ENCODE measurements at regions not wholly inside any gene's neighbourhood (a gene's known extent, or its start where the extent isn't known, plus 50 kb on each side); places are given as distances from the start of the nearest gene placed in this dataset.

DNA sequence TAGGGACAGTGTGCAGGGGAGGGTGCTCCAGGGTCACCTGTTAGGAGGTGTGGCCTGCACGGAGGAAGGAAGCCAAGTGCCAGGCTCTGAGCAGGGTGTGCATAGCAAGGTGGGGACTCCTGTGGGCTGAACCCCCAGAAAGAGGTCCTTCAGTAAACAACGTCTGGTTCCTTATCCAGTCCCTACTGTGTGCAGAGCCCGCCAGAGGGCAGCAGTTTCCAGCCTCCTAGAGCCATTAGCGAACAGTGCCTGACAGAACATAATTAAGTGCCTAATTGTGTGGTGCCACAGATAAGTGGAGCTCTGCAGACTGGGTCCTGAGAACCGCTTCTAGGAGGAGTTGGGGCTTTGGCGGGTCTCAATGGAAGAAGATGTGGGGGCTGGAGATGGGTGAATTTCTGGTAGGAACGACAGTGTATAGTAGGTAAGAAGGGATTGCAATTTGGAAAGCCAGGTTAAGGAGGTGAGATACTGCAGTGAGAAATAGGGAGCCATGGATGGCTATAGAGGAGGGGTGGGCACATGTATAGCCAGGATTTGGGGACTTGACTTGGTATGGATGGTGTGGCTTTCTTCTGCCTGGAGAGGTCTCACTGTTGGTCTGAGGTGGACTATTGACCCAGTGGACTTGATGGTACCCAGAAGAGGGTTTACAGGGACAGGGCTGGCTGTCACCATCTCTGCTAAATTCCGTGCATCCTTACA lies 323.1 kb downstream of the ZNF536 start:
- Histone ChIP-seq H3K4me3 (ENCODE audit: low read depth in 1 of 2, low read length in 2 of 2) (no peak overlapping the region), H3K36me3 (ENCODE audit: control insufficient read depth in 1 of 2, insufficient read depth in 2 of 2, low read length in 2 of 2) (no peaks in the 10 kb centered on the region), H3K9me3 (ENCODE audit: control insufficient read depth in 1 of 2, low read length in 2 of 2) (no peaks in the 10 kb centered on the region), H3K9ac (ENCODE audit: low read depth in 1 of 2, low read length in 2 of 2) (no peak overlapping the region), H3K27ac (ENCODE audit: low read depth, low read length) (no peak overlapping the region), H3K27me3 (ENCODE audit: control insufficient read depth in 1 of 2, insufficient read depth in 2 of 2, low read length in 2 of 2) (peaks cover 7 to 8% of the 10 kb centered on the region in 2 donors), H3K4me1 (ENCODE audit: control insufficient read depth in 1 of 2, insufficient read depth in 2 of 2, low read length in 2 of 2) (no peaks in the 10 kb centered on the region)

DNA sequence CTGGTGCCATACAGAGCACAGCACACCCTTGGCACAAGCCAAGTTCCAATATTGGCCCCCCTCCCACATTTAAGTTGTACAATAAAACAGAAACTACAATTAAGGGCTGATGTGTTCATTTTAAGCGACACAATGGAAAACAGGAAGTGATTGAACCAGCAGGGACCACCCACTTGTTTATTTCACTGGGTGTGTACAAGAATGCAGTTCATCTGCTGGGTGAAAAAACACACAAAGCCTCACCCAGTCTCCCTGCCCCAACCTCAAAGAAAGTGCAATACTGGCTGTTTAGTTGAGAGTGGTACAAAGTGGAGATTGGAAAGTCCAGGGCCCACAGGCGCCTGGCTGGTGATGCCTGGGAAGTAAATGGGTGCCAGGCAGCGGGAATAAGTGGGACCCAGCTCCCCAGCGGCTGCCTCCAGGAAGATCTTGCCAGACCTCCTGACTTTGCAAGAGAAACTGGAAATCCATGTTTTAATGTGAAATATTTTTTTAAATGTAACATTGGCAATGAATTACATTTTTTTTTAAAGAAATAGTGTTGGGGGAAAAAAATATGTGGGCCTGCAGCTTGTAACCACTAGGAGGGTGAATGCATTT lies 322.1 kb downstream of the ZNF536 start:
- H3K36me3 ChIP-seq (ENCODE audit: control insufficient read depth in 1 of 2, insufficient read depth in 2 of 2, low read length in 2 of 2) = no peaks in the 10 kb centered on the region
- H3K9me3 ChIP-seq (ENCODE audit: control insufficient read depth in 1 of 2, low read length in 2 of 2) = no peaks in the 10 kb centered on the region
- peaks cover 7 to 8% of the 10 kb centered on the region in 2 donors for H3K27me3 ChIP-seq (ENCODE audit: control insufficient read depth in 1 of 2, insufficient read depth in 2 of 2, low read length in 2 of 2)
- H3K27ac ChIP-seq (ENCODE audit: low read depth, low read length) = no peak overlapping the region
- H3K4me3 ChIP-seq (ENCODE audit: low read depth in 1 of 2, low read length in 2 of 2) = no peak overlapping the region
- H3K9ac ChIP-seq (ENCODE audit: low read depth in 1 of 2, low read length in 2 of 2) = no peak overlapping the region
- no peaks in the 10 kb centered on the region for H3K4me1 ChIP-seq (ENCODE audit: control insufficient read depth in 1 of 2, insufficient read depth in 2 of 2, low read length in 2 of 2)

DNA sequence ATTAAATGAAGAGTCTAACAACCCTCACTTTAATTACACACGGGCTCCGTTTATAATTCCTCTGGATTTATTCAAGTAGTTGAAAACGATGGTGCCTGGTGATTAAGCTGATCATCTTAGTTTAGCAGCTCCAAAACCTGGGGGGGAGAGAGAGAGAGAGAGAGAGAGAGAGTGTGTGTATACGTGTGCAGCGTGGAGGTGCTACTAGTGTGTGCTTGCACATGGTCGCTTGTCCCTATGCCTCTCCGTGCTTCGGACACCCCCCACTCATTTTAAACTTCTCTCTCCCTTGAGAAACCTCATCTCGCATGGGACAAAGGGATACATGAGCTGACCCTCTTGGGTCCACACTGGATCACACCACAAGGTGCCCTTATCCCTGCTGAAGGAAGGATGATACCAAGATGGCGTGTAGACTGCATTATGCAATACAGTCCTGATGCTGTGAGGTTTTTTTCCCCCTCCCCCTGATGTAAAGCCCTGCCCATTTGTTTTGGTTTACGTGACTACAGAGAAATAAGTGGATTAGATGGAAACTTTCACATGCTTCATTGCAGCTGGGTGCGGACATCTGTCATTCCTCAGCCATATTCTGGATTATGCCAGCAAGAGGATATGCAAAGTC lies 320.8 kb downstream of the ZNF536 start:
- H3K4me1 ChIP-seq (ENCODE audit: control insufficient read depth in 1 of 2, insufficient read depth in 2 of 2, low read length in 2 of 2) = no peaks in the 10 kb centered on the region
- no peak overlapping the region for H3K9ac ChIP-seq (ENCODE audit: low read depth in 1 of 2, low read length in 2 of 2)
- no peak overlapping the region for H3K4me3 ChIP-seq (ENCODE audit: low read depth in 1 of 2, low read length in 2 of 2)
- H3K9me3 ChIP-seq (ENCODE audit: control insufficient read depth in 1 of 2, low read length in 2 of 2) = no peaks in the 10 kb centered on the region
- peaks cover 7 to 8% of the 10 kb centered on the region in 2 donors for H3K27me3 ChIP-seq (ENCODE audit: control insufficient read depth in 1 of 2, insufficient read depth in 2 of 2, low read length in 2 of 2)
- H3K36me3 ChIP-seq (ENCODE audit: control insufficient read depth in 1 of 2, insufficient read depth in 2 of 2, low read length in 2 of 2) = no peaks in the 10 kb centered on the region
- no peak overlapping the region for H3K27ac ChIP-seq (ENCODE audit: low read depth, low read length)

DNA sequence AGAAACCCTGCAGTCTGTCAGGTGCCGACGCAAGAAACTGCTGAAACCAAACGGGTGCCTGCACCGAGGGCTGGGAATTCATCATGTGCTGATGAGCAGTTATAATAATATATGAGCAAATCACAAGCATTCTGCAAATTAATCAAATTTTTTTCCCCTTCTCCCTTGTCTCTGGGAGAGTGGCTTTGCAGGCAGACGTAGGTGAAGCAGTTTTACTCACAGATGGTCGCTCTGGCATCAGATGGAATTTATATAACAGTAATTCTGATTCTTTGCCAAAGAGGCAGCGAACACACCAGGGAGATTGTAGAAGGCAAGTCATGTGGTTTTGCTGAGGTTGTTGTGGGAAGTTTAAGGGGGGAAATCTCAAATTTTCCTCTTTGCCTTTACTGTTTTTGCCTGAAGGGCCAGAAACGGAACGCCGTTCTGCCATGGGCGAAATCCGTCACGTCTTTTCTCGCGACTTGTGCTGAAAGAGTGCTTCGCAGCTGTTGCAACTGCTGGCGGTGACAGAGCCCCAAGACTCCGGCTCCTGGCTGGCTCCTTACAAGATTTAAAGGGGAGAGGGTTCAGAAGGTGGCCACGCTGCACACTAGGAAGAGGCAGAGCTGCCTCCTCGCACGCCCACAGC lies 320.1 kb downstream of the ZNF536 start:
- H3K27me3 ChIP-seq (ENCODE audit: control insufficient read depth in 1 of 2, insufficient read depth in 2 of 2, low read length in 2 of 2) = peaks cover 7 to 8% of the 10 kb centered on the region in 2 donors
- no peak overlapping the region for H3K27ac ChIP-seq (ENCODE audit: low read depth, low read length)
- no peak overlapping the region for H3K4me3 ChIP-seq (ENCODE audit: low read depth in 1 of 2, low read length in 2 of 2)
- H3K9ac ChIP-seq (ENCODE audit: low read depth in 1 of 2, low read length in 2 of 2) = peak overlapping the region in 1 of 2 donors; percentile 37
- H3K4me1 ChIP-seq (ENCODE audit: control insufficient read depth in 1 of 2, insufficient read depth in 2 of 2, low read length in 2 of 2) = no peaks in the 10 kb centered on the region
- H3K9me3 ChIP-seq (ENCODE audit: control insufficient read depth in 1 of 2, low read length in 2 of 2) = no peaks in the 10 kb centered on the region
- H3K36me3 ChIP-seq (ENCODE audit: control insufficient read depth in 1 of 2, insufficient read depth in 2 of 2, low read length in 2 of 2) = no peaks in the 10 kb centered on the region

DNA sequence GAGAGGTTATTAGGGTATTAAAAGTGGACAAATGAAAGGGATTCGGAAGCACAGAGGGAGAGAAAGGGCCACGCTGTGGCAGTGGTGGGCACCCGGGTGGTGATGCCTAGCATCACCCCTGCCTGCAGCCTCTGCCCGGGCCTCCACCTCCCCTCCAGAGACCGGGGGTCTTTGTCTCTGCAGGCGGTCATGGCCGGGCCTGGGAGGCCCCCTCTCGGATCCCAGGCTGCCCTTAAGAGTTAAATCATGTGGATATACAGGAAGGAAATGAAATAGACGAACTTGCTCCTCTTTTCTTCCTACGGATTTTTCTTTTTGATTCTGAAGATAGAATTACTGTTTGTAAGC lies 319.6 kb downstream of the ZNF536 start:
- H3K4me1 ChIP-seq (ENCODE audit: control insufficient read depth in 1 of 2, insufficient read depth in 2 of 2, low read length in 2 of 2) = no peaks in the 10 kb centered on the region
- H3K9me3 ChIP-seq (ENCODE audit: control insufficient read depth in 1 of 2, low read length in 2 of 2) = no peaks in the 10 kb centered on the region
- H3K9ac ChIP-seq (ENCODE audit: low read depth in 1 of 2, low read length in 2 of 2) = no peak overlapping the region
- H3K27ac ChIP-seq (ENCODE audit: low read depth, low read length) = no peak overlapping the region
- H3K36me3 ChIP-seq (ENCODE audit: control insufficient read depth in 1 of 2, insufficient read depth in 2 of 2, low read length in 2 of 2) = no peaks in the 10 kb centered on the region
- peaks cover 7 to 8% of the 10 kb centered on the region in 2 donors for H3K27me3 ChIP-seq (ENCODE audit: control insufficient read depth in 1 of 2, insufficient read depth in 2 of 2, low read length in 2 of 2)
- H3K4me3 ChIP-seq (ENCODE audit: low read depth in 1 of 2, low read length in 2 of 2) = no peak overlapping the region

DNA sequence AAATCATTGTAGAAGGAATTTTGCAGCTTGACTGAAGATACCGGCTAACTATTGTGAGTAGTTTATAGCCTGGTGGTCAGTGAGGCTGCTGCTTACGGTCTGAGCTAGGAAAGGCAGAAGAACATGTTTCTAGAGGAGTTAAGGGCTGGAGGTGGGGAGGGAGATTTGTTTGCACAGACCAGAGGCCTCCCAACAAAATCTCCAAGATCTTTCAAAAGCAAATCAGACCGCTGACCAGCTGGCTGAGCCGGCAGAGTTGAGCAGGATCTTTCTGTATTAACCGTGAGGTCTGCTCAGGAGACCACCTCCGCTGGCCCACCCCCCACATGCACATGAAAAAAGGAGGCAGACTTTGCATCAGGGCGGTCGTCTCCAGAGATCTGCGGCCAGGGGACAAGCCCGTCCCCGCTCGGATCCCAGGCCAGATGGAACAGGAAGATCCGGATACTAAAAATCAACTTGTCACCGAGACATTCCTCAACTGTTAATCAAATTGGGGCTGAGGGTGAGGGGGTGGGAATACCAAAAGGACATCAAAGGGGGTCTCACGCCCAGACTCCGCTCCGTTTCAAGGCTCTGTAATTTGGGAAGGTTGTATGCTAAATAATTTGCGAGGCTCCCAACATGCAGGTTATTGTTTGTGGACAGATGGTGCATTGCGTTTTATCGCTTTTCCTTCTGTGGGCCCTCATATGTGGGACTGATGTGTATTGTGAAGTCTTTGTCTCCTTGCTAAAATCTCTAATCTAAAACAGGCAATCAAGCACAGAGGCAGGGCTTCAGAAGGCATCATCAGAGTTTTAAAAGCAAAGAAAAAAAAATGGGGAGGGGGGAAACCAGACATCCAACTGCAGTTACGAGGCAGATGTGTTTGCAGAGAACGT lies 319.0 kb downstream of the ZNF536 start:
- Histone ChIP-seq H3K4me1 (ENCODE audit: control insufficient read depth in 1 of 2, insufficient read depth in 2 of 2, low read length in 2 of 2) (no peaks in the 10 kb centered on the region), H3K27ac (ENCODE audit: low read depth, low read length) (no peak overlapping the region), H3K36me3 (ENCODE audit: control insufficient read depth in 1 of 2, insufficient read depth in 2 of 2, low read length in 2 of 2) (no peaks in the 10 kb centered on the region), H3K4me3 (ENCODE audit: low read depth in 1 of 2, low read length in 2 of 2) (no peak overlapping the region), H3K9ac (ENCODE audit: low read depth in 1 of 2, low read length in 2 of 2) (no peak overlapping the region), H3K9me3 (ENCODE audit: control insufficient read depth in 1 of 2, low read length in 2 of 2) (no peaks in the 10 kb centered on the region), H3K27me3 (ENCODE audit: control insufficient read depth in 1 of 2, insufficient read depth in 2 of 2, low read length in 2 of 2) (peaks cover 8 to 10% of the 10 kb centered on the region in 2 donors)

DNA sequence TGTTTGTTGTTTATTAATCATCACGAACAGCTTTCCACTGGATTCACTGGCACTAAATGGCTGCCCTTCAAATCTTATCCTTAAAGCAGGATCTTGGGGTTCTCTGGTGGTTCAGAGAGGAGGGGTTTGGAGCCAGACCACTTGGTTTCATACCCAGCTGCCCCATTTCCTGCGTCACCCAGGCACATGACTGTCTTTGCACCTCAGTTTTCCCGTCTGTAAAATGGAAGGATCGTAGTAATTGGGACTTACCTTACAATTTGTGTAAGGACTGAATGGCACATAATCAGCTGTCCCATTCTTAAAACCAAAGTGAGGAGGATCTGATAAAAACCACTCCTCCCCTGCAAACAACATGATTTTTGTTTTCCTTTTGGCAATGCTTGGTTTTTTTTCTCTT lies 318.3 kb downstream of the ZNF536 start:
- Histone ChIP-seq H3K9ac (ENCODE audit: low read depth in 1 of 2, low read length in 2 of 2) (no peak overlapping the region), H3K4me1 (ENCODE audit: control insufficient read depth in 1 of 2, insufficient read depth in 2 of 2, low read length in 2 of 2) (no peaks in the 10 kb centered on the region), H3K4me3 (ENCODE audit: low read depth in 1 of 2, low read length in 2 of 2) (no peak overlapping the region), H3K9me3 (ENCODE audit: control insufficient read depth in 1 of 2, low read length in 2 of 2) (no peaks in the 10 kb centered on the region), H3K27ac (ENCODE audit: low read depth, low read length) (no peak overlapping the region), H3K36me3 (ENCODE audit: control insufficient read depth in 1 of 2, insufficient read depth in 2 of 2, low read length in 2 of 2) (no peaks in the 10 kb centered on the region), H3K27me3 (ENCODE audit: control insufficient read depth in 1 of 2, insufficient read depth in 2 of 2, low read length in 2 of 2) (peaks cover 8 to 10% of the 10 kb centered on the region in 2 donors)

DNA sequence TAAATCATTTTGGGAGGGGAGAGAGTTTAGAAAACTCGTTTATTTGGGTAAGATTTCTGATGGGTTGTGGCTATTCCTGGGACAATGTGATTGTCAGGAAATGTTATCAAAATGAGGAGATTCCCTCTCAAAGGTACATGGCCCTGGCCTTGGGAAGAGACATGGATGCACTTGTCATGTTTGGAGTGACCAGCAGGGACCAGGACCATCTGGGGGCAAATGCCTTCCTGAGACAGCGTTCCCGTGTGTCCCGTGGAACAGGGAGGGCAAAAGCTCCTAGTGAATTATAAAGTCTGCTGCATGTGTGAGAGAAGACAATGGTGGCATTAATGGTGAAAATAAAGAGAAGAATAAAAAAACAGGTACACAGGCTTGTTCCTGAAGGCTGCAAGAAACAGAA lies 317.3 kb downstream of the ZNF536 start:
- Histone ChIP-seq H3K4me3 (ENCODE audit: low read depth in 1 of 2, low read length in 2 of 2) (no peak overlapping the region), H3K9ac (ENCODE audit: low read depth in 1 of 2, low read length in 2 of 2) (no peak overlapping the region), H3K36me3 (ENCODE audit: control insufficient read depth in 1 of 2, insufficient read depth in 2 of 2, low read length in 2 of 2) (no peaks in the 10 kb centered on the region), H3K27ac (ENCODE audit: low read depth, low read length) (no peak overlapping the region), H3K9me3 (ENCODE audit: control insufficient read depth in 1 of 2, low read length in 2 of 2) (no peaks in the 10 kb centered on the region), H3K27me3 (ENCODE audit: control insufficient read depth in 1 of 2, insufficient read depth in 2 of 2, low read length in 2 of 2) (peaks cover 8 to 13% of the 10 kb centered on the region in 2 donors), H3K4me1 (ENCODE audit: control insufficient read depth in 1 of 2, insufficient read depth in 2 of 2, low read length in 2 of 2) (no peaks in the 10 kb centered on the region)

DNA sequence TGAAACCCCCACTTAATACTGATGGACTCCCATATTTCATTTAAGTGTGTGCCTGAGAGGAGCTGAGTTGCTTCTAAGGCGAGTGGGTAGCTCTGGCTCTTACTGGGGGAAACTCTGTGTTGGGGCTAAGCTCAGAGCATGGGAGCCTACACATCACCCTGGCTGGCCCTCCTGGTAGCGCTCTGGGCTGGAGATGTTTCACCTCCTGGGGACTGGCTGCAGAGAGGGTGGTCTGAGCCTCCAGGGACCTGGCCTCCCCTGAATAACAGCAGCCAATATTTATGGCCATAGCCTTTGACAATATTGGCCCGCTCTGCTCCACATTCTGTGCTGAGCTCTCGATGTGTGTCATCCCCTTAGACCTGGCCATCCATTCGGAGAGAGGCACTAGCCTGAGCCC lies 316.5 kb downstream of the ZNF536 start:
- peaks cover 8 to 13% of the 10 kb centered on the region in 2 donors for H3K27me3 ChIP-seq (ENCODE audit: control insufficient read depth in 1 of 2, insufficient read depth in 2 of 2, low read length in 2 of 2)
- H3K9ac ChIP-seq (ENCODE audit: low read depth in 1 of 2, low read length in 2 of 2) = no peak overlapping the region
- no peak overlapping the region for H3K27ac ChIP-seq (ENCODE audit: low read depth, low read length)
- H3K4me3 ChIP-seq (ENCODE audit: low read depth in 1 of 2, low read length in 2 of 2) = no peak overlapping the region
- H3K36me3 ChIP-seq (ENCODE audit: control insufficient read depth in 1 of 2, insufficient read depth in 2 of 2, low read length in 2 of 2) = no peaks in the 10 kb centered on the region
- no peaks in the 10 kb centered on the region for H3K9me3 ChIP-seq (ENCODE audit: control insufficient read depth in 1 of 2, low read length in 2 of 2)
- no peaks in the 10 kb centered on the region for H3K4me1 ChIP-seq (ENCODE audit: control insufficient read depth in 1 of 2, insufficient read depth in 2 of 2, low read length in 2 of 2)
